ENCODE measurements at regions not wholly inside any gene's neighbourhood (a gene's known extent, or its start where the extent isn't known, plus 50 kb on each side); places are given as distances from the start of the nearest gene placed in this dataset.
A peak's percentile ranks its signal among the peaks of the same experiment; 100 is the strongest.
"Not testable (repeated sequence)": the region's sequence is repeated elsewhere in the genome, so short reads cannot be mapped to it uniquely, and the experiment has no call there.

DNA sequence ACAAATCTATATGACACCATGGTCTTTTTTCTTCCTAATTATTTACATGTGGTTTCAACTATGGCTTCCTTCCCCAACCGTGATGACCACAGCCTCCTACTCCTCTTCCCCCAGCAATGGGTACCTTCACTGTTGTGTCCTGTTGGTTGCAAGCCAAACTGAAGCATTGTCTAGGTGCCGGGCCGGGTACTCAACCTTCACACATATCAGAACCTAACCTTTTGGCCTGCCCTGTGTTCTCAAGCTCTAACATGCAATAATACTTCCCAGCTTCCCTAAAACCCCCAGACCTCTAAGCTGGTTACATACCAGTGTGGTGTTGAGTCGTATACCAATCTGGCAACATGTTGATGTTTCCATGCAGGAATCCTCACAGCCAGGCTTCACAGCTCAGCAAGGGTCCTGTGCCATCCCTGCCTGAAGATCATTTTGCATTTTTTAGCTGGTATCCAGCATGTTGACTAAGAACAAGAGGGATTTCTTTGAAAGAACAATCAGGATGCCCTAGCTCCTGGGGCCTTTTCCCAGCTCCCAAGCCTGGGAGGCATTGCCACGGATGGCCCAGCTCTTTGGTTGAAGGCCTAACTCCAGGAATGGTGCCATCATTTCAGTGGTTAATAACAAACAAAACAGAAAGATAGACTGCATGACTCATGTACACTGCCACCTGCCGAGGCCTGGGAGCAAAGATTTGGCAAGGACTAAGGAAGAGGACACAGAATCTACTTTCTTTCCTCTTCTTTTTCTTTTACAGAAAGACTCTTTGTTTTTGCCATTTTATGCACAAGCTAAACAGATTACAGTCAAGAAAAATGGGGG, 373.7 kb upstream of the SALL1 start:
- in situ Hi-C loops (cut with HindIII; ENCODE audit: low pct_unique_long_range_greater_than_20kb, low sequenced_read_pairs), result no loop called here
- DNase-seq (ENCODE audit: low read depth, low spot score), result peak; percentile 6

DNA sequence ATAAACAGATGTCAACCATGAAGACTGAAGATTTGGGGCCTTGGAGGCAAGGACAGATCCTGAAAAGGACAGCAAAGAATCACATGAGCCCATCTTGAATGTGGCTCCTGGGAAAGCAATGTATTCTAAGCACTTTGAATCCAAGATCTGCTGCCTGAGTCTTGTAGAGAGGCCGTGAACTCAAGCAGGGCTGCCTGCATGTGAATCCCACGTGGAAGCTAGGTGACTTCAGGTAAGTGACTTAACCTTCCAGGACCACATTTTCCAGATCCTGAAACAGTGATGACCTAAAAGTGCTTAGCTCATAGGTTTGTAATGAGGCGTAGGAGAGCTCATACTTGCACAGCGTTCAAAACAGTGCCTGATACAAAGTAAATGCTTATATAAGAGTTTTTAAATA, 373.0 kb upstream of the SALL1 start:
- DNase-seq (ENCODE audit: low read depth, low spot score), result no peak

GRCh38 chr16:51523400-51523799, 372.3 kb upstream of the SALL1 start:
- no peak for DNase-seq (ENCODE audit: low read depth, low spot score)
- in situ Hi-C loops (cut with HindIII; ENCODE audit: low pct_unique_long_range_greater_than_20kb, low sequenced_read_pairs), result no loop called here

More for the DNA sequence above, 373.0 kb upstream of the SALL1 start:
- in situ Hi-C loops (cut with HindIII; ENCODE audit: low pct_unique_long_range_greater_than_20kb, low sequenced_read_pairs), result no loop called here

- DNase-seq (ENCODE audit: low read depth, low spot score), result no peak
- in situ Hi-C loops (cut with HindIII; ENCODE audit: low pct_unique_long_range_greater_than_20kb, low sequenced_read_pairs), result no loop called here
Measured at GRCh38 chr16:51522902-51523301, 371.8 kb upstream of the SALL1 start.

DNA sequence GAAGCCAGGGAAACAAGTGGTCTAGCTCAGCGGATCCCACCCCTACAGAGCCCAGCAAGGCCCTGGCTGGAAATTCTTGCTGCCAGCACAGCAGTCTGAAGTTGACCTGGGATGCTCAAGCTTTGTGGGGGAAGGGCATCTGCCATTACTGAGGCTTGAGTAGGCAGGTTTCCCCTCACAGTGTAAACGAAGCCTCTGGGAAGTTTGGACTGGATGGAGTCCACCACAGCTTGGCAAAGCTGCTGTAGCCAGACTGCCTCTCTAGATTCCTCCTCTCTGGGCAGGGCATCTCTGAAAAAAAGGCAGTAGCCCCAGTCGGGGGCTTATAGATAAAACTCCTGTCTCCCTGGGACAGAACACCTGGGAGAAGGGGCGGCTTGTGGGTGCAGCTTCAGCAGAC, 365.9 kb upstream of the SALL1 start:
- in situ Hi-C loops (cut with HindIII; ENCODE audit: low pct_unique_long_range_greater_than_20kb, low sequenced_read_pairs); DNase-seq (ENCODE audit: low read depth, low spot score): not testable (repeated sequence)

DNA sequence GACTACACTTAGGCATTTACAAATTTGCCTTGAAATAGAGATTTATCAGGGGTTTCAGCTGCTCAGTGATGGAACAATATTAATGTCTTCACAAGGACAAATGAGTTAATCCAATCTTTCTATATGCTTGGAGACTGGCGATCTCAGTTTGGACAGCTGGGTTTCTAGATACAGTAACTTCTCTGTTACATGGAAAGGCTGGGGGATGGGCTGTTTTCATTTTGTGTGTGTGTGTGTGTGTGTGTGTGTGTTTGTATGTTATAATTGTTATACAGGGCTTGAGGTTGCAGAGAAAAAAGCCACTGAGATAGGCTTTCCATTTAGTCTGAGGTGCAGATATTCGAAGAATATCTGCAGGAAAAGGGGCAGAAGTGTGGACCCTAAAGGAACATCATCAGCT, 359.3 kb upstream of the SALL1 start:
- in situ Hi-C loops (cut with HindIII; ENCODE audit: low pct_unique_long_range_greater_than_20kb, low sequenced_read_pairs), result no loop called here
- DNase-seq (ENCODE audit: low read depth, low spot score), result no peak

GRCh38 chr16:51509336-51509735, 358.3 kb upstream of the SALL1 start:
- in situ Hi-C loops (cut with HindIII; ENCODE audit: low pct_unique_long_range_greater_than_20kb, low sequenced_read_pairs), result no loop called here
- no peak for DNase-seq (ENCODE audit: low read depth, low spot score)

GRCh38 chr16:51508490-51509212, 357.6 kb upstream of the SALL1 start:
- DNase-seq (ENCODE audit: low read depth, low spot score), result peak; percentile 9

DNA sequence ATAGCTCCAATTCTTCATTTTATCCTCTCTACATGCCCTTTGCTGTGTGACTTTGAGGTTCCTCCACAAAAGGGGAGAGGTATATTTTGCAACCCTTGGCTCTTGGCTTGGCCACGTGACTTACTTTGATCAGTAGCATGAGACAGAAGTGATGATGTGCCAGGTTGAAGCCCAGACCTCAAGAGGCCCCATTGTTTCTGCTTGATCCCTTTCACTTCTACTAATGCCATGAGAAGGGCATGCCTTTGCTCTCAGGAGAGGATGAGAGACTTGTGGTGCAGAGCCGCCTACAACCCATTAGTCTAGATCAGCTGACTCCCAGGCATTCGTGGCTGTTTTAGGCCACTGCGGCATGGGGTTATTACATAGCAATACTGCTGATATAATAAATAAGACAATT, 356.2 kb upstream of the SALL1 start:
- no peak for DNase-seq (ENCODE audit: low read depth, low spot score)
- in situ Hi-C loops (cut with HindIII; ENCODE audit: low pct_unique_long_range_greater_than_20kb, low sequenced_read_pairs), result no loop called here

More at GRCh38 chr16:51508490-51509212, 357.6 kb upstream of the SALL1 start:
- in situ Hi-C loops (cut with HindIII; ENCODE audit: low pct_unique_long_range_greater_than_20kb, low sequenced_read_pairs), result no loop called here

- DNase-seq (ENCODE audit: low read depth, low spot score), result no peak
- in situ Hi-C loops (cut with HindIII; ENCODE audit: low pct_unique_long_range_greater_than_20kb, low sequenced_read_pairs), result no loop called here
Measured at GRCh38 chr16:51500306-51500705, 349.2 kb upstream of the SALL1 start.

- in situ Hi-C loops (cut with HindIII; ENCODE audit: low pct_unique_long_range_greater_than_20kb, low sequenced_read_pairs), result no loop called here
- DNase-seq (ENCODE audit: low read depth, low spot score), result no peak
Measured at GRCh38 chr16:51497541-51498211, 346.6 kb upstream of the SALL1 start.

DNA sequence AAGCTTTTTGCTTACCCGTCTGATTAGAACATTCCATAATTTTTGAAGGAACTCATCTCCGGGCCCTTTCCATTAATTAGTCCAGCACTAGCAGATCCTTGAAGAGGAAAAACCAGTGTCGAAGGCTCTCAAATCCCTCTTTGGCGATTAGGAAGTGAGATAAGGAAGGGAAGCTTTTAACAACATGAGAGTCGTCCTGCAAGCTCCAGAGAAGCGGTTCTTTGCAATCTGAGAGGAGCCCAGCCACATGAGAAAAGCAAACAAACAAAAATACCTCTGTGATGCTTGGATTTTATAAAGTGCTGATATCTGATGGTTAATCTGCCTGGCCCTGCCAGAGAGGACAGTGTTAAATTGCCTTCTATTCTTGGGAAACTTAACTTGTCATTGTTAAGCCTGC, 339.8 kb upstream of the SALL1 start:
- DNase-seq (ENCODE audit: low read depth, low spot score), result no peak
- in situ Hi-C loops (cut with HindIII; ENCODE audit: low pct_unique_long_range_greater_than_20kb, low sequenced_read_pairs), result no loop called here

DNA sequence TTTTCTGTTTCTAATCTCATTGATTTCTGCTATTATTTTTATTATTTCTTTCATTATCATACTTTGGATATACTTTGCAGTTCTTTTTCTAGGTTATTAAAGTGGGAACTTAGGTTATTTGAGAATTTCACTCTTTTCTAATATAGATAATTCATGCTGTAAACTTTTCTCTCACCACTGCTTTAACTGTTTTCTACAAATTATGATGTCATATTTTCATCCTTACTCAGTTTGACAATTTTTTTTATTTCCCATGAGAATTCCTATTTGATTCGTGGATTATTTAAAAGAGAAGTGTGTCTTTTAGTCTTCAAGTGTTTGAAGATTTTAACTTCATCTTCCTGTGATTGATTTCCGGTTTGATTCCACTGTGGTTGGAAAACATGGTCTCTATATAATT, 336.8 kb upstream of the SALL1 start:
- in situ Hi-C loops (cut with HindIII; ENCODE audit: low pct_unique_long_range_greater_than_20kb, low sequenced_read_pairs), result no loop called here
- DNase-seq (ENCODE audit: low read depth, low spot score), result no peak

- in situ Hi-C loops (cut with HindIII; ENCODE audit: low pct_unique_long_range_greater_than_20kb, low sequenced_read_pairs), result no loop called here
- no peak for DNase-seq (ENCODE audit: low read depth, low spot score)
Measured at GRCh38 chr16:51474414-51475091, 323.5 kb upstream of the SALL1 start.

GRCh38 chr16:51473091-51473490, 322.0 kb upstream of the SALL1 start:
- no peak for DNase-seq (ENCODE audit: low read depth, low spot score)
- in situ Hi-C loops (cut with HindIII; ENCODE audit: low pct_unique_long_range_greater_than_20kb, low sequenced_read_pairs), result no loop called here

DNA sequence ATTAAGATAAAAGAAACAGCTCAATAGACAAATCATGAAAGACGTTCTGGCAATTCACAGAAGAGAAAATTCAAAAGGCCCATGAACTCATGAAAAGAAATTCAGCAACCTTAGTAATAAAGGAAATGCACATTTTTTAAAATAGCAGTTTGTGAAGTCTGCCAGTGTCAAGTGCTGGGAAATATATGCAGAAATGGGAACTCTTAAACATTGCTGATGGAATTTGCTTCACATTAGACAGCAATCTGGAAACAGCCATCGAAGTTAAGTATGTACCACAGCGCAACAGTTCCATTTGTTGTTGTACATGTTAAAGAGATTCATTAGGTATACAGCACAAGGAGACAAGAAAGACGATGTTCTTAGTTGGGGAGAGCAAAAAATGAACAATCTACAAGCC, 319.4 kb upstream of the SALL1 start:
- DNase-seq (ENCODE audit: low read depth, low spot score), result no peak
- in situ Hi-C loops (cut with HindIII; ENCODE audit: low pct_unique_long_range_greater_than_20kb, low sequenced_read_pairs), result no loop called here

- no peak for DNase-seq (ENCODE audit: low read depth, low spot score)
- in situ Hi-C loops (cut with HindIII; ENCODE audit: low pct_unique_long_range_greater_than_20kb, low sequenced_read_pairs), result no loop called here
Measured at GRCh38 chr16:51464996-51465395, 313.9 kb upstream of the SALL1 start.

DNA sequence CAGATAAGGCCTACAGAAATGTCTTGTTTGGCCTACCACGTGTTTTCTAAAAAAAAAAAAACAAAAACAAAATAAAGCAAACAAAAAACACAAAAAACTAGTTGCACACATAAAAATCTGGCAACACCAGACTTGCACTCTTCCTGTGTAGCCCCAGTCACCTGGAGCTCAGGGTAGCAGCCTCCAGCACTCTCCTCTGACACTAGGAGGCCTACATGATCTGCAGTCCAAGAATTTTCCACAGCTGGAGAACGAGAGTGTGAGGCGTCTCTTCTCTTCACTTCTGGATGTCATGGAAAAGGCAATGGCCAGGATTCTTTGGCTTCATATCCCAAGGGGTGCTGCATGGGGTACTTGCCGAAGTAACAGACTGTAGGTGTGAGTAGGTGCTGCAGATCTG, 310.2 kb upstream of the SALL1 start:
- no peak for DNase-seq (ENCODE audit: low read depth, low spot score)
- in situ Hi-C loops (cut with HindIII; ENCODE audit: low pct_unique_long_range_greater_than_20kb, low sequenced_read_pairs), result no loop called here
